CD8-positive, alpha-beta memory T cell (primary cell): ENCODE measurements at regions not wholly inside any gene's neighbourhood (a gene's known extent, or its start where the extent isn't known, plus 50 kb on each side); places are given as distances from the start of the nearest gene placed in this dataset.
A peak's percentile ranks its signal among the peaks of the same experiment; 100 is the strongest.
"Not testable (repeated sequence)": the region's sequence is repeated elsewhere in the genome, so short reads cannot be mapped to it uniquely, and the experiment has no call there.

Experiments
- CTCF ChIA-PET: fragments of 350-600 bp; sonication (Branson Sonifier 250); formaldehyde crosslinking; loops from one replicate; lab custom pipeline; 2021; ENCODE audit warnings: antibody characterized with exemption; lab: Charles Lee
- POLR2A ChIA-PET: fragments of 350-600 bp; sonication (Branson Sonifier 250); formaldehyde crosslinking; loops from one replicate; lab custom pipeline; 2021; ENCODE audit warnings: antibody characterized with exemption; lab: Charles Lee
- DNase-seq, 5 donors: peaks; one replicate each; pipeline versions ENCODE4 v3.0.0 to v3.0.0-alpha.2; 2020 to 2022; ENCODE audit warnings: mixed read lengths in 1 of 5
- H3K27ac ChIP-seq: one replicate; pipeline ENCODE4 v1.7.0; 2013; ENCODE audit warnings: low read depth, mild to moderate bottlenecking, low read length, moderate library complexity
- H3K27me3 ChIP-seq: 2 replicates; pipeline ENCODE4 v1.7.0; 2013; ENCODE audit warnings: low read length, mild to moderate bottlenecking; ENCODE audit not compliant: insufficient read depth, poor library complexity, severe bottlenecking
- H3K36me3 ChIP-seq: 2 replicates; pipeline ENCODE4 v1.7.0; 2013; ENCODE audit warnings: mild to moderate bottlenecking, low read length, moderate library complexity; ENCODE audit not compliant: insufficient read depth
- H3K4me1 ChIP-seq: 2 replicates; pipeline ENCODE4 v1.7.0; 2013; ENCODE audit warnings: mild to moderate bottlenecking, low read length, moderate library complexity; ENCODE audit not compliant: insufficient read depth
- H3K4me3 ChIP-seq: 2 replicates; pipeline ENCODE4 v1.7.0; 2013; ENCODE audit warnings: mild to moderate bottlenecking, low read length
- H3K9me3 ChIP-seq: 2 replicates; pipeline ENCODE4 v1.7.0; 2013; ENCODE audit warnings: mild to moderate bottlenecking, low read length
- H3K27ac Mint-ChIP-seq, 8 donors: one replicate each; pipeline ENCODE4 v1.8.0; 2020 to 2021; ENCODE audit warnings: mixed read lengths in 8 of 8, mild to moderate bottlenecking in 6 of 8, inconsistent platforms in 3 of 8, moderate library complexity in 3 of 8
- H3K27me3 Mint-ChIP-seq, 2 donors: one replicate each; pipeline ENCODE4 v1.8.0; 2020 to 2021; ENCODE audit warnings: mixed read lengths in 2 of 2, mild to moderate bottlenecking in 1 of 2, moderate library complexity in 1 of 2
- H3K36me3 Mint-ChIP-seq, 3 donors: one replicate each; pipeline ENCODE4 v1.8.0; 2020 to 2021; ENCODE audit warnings: mixed read lengths in 3 of 3, inconsistent platforms in 1 of 3, mild to moderate bottlenecking in 1 of 3
- H3K4me1 Mint-ChIP-seq, 3 donors: one replicate each; pipeline ENCODE4 v1.8.0; 2020 to 2021; ENCODE audit warnings: mixed read lengths in 3 of 3, inconsistent platforms in 1 of 3, mild to moderate bottlenecking in 1 of 3
- H3K4me3 Mint-ChIP-seq, 7 donors: one replicate each; pipeline ENCODE4 v1.8.0; 2020 to 2021; ENCODE audit warnings: mixed read lengths in 7 of 7, mild to moderate bottlenecking in 6 of 7, moderate library complexity in 4 of 7, inconsistent platforms in 2 of 7
- H3K9me3 Mint-ChIP-seq, 5 donors: one replicate each; pipeline ENCODE4 v1.8.0; 2020 to 2022; ENCODE audit warnings: mixed read lengths in 5 of 5, mild to moderate bottlenecking in 3 of 5, moderate library complexity in 2 of 5, inconsistent platforms in 1 of 5

- no peak for DNase-seq
- Mint-ChIP-seq H3K4me3 (no peak overlapping the region), H3K27ac (peak overlapping the region in 1 of 8 donors; percentile 58), H3K27me3 (no peaks in the 10 kb centered on the region), H3K36me3 (peaks cover 21 to 47% (median 24%) of the 10 kb centered on the region in 3 donors), H3K9me3 (no peaks in the 10 kb centered on the region), H3K4me1 (peaks cover 39 to 44% (median 40%) of the 10 kb centered on the region in 3 donors)
- Histone ChIP-seq H3K36me3 (peaks cover 9% of the 10 kb centered on the region), H3K4me1 (no peaks in the 10 kb centered on the region), H3K9me3 (no peaks in the 10 kb centered on the region), H3K27ac (no peak overlapping the region), H3K27me3 (no peaks in the 10 kb centered on the region), H3K4me3 (no peak overlapping the region)
- ChIA-PET POLR2A (no interaction called here), CTCF (no interaction called here)
Observed at GRCh38 chr6:11313207-11313606, 80.7 kb upstream of the NEDD9 start.

GRCh38 chr6:11311970-11312369 is 79.5 kb upstream of the NEDD9 start:
- no peaks in the 10 kb centered on the region for H3K27me3 Mint-ChIP-seq
- H3K4me3 Mint-ChIP-seq = no peak overlapping the region
- Histone ChIP-seq H3K9me3 (no peaks in the 10 kb centered on the region), H3K36me3 (peaks cover 6% of the 10 kb centered on the region), H3K27me3 (no peaks in the 10 kb centered on the region), H3K4me1 (no peaks in the 10 kb centered on the region), H3K4me3 (no peak overlapping the region), H3K27ac (no peak overlapping the region)
- H3K36me3 Mint-ChIP-seq = peaks cover 21 to 44% (median 21%) of the 10 kb centered on the region in 3 donors
- peaks cover 34 to 35% (median 34%) of the 10 kb centered on the region in 3 donors for H3K4me1 Mint-ChIP-seq
- no peaks in the 10 kb centered on the region for H3K9me3 Mint-ChIP-seq
- CTCF ChIA-PET = no interaction called here
- peak overlapping the region in 5 of 8 donors; percentile 8 to 87 (median 70) for H3K27ac Mint-ChIP-seq
- POLR2A ChIA-PET = no interaction called here
- no peak for DNase-seq

DNA sequence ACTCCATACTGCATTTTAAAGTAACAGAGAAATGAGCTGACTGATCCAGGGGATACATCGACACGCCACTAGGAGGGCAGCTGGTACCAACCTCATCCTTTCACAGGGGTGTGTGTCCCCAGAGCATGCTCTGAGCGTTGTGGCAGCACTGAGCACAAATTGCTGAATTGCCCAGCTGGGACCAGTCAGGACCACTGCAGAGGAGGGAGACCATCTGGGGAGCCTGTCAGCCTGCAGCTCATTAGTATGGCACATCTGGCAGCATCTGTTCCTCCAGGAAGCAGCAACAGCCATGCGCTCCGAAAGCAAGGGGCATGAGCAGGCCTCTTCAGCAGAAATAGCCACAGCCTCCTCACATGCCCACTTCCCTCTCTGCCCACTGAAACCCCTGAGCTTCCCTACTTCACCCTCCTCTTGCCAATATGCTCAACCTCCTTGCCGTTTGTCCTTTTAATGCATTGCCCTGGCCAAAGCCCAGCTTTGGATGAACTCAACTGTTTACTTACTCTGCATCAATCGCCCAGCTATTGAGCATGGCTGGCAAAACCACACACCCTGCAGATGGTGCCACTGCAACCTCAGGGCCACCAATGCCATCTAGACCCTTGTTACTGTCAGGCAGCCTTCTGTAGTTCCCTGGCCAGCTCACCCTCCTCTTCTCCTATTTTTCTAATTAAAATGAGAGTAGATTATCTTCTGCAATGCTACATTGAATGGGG is 77.6 kb upstream of the NEDD9 start:
- H3K4me3 Mint-ChIP-seq = no peak overlapping the region
- peaks cover 0 to under 1% (median 0%) of the 10 kb centered on the region in 5 donors for H3K9me3 Mint-ChIP-seq
- peaks cover 15% of the 10 kb centered on the region for H3K36me3 ChIP-seq
- H3K9me3 ChIP-seq = no peaks in the 10 kb centered on the region
- no peak overlapping the region for H3K4me3 ChIP-seq
- CTCF ChIA-PET = no interaction called here
- no peaks in the 10 kb centered on the region for H3K27me3 Mint-ChIP-seq
- H3K4me1 Mint-ChIP-seq = peaks cover 28 to 30% (median 29%) of the 10 kb centered on the region in 3 donors
- no peak for DNase-seq
- H3K27ac ChIP-seq = no peak overlapping the region
- H3K27ac Mint-ChIP-seq = peak overlapping the region in 2 of 8 donors; percentile 19 to 43
- H3K4me1 ChIP-seq = no peaks in the 10 kb centered on the region
- POLR2A ChIA-PET = no interaction called here
- H3K36me3 Mint-ChIP-seq = peaks cover 27 to 47% (median 31%) of the 10 kb centered on the region in 3 donors
- no peaks in the 10 kb centered on the region for H3K27me3 ChIP-seq

GRCh38 chr6:11307226-11307625 is 74.8 kb upstream of the NEDD9 start:
- Histone ChIP-seq H3K27me3 (no peaks in the 10 kb centered on the region), H3K4me1 (no peaks in the 10 kb centered on the region), H3K9me3 (no peaks in the 10 kb centered on the region), H3K27ac (no peak overlapping the region), H3K36me3 (peaks cover 14% of the 10 kb centered on the region), H3K4me3 (no peak overlapping the region)
- ChIA-PET CTCF (interaction anchor here (1.3 kb wide), 1 partner anchor 188 kb away, joined by 3 read pairs; no protein-coding TSS in a partner anchor), POLR2A (no interaction called here)
- Mint-ChIP-seq H3K27me3 (no peaks in the 10 kb centered on the region), H3K27ac (peak overlapping the region in 4 of 8 donors; percentile 20 to 41 (median 32)), H3K36me3 (peaks cover 39 to 64% (median 50%) of the 10 kb centered on the region in 3 donors), H3K4me1 (peaks cover 33 to 43% (median 41%) of the 10 kb centered on the region in 3 donors), H3K9me3 (peaks cover 0 to 7% (median 0%) of the 10 kb centered on the region in 5 donors), H3K4me3 (no peak overlapping the region)
- no peak for DNase-seq

- H3K27me3 ChIP-seq = no peaks in the 10 kb centered on the region
- no peaks in the 10 kb centered on the region for H3K9me3 ChIP-seq
- Mint-ChIP-seq H3K4me1 (peaks cover 38 to 50% (median 48%) of the 10 kb centered on the region in 3 donors), H3K4me3 (no peak overlapping the region), H3K27me3 (no peaks in the 10 kb centered on the region), H3K27ac (no peak overlapping the region), H3K9me3 (peaks cover 0 to 12% (median 5%) of the 10 kb centered on the region in 5 donors), H3K36me3 (peaks cover 47 to 74% (median 71%) of the 10 kb centered on the region in 3 donors)
- POLR2A ChIA-PET = no interaction called here
- CTCF ChIA-PET = no interaction called here
- H3K4me1 ChIP-seq = no peaks in the 10 kb centered on the region
- no peak for DNase-seq
- H3K36me3 ChIP-seq = peaks cover 14% of the 10 kb centered on the region
- no peak overlapping the region for H3K4me3 ChIP-seq
- no peak overlapping the region for H3K27ac ChIP-seq
Observed at GRCh38 chr6:11304946-11305345, 72.5 kb upstream of the NEDD9 start.

GRCh38 chr6:11299876-11300428 is 67.5 kb upstream of the NEDD9 start:
- POLR2A ChIA-PET, H3K9me3 ChIP-seq, H3K27me3 Mint-ChIP-seq, H3K36me3 ChIP-seq, H3K27ac ChIP-seq, H3K4me3 ChIP-seq, DNase-seq, CTCF ChIA-PET, H3K27me3 ChIP-seq, H3K4me1 ChIP-seq: not testable (repeated sequence)
- H3K4me1 Mint-ChIP-seq = peaks cover 54 to 63% (median 63%) of the 10 kb centered on the region in 3 donors
- peaks cover 0 to 12% (median 5%) of the 10 kb centered on the region in 5 donors for H3K9me3 Mint-ChIP-seq
- H3K36me3 Mint-ChIP-seq = peaks cover 53 to 83% (median 66%) of the 10 kb centered on the region in 3 donors
- H3K4me3 Mint-ChIP-seq = peak overlapping the region in 5 of 7 donors; percentile 32 to 52 (median 41)
- H3K27ac Mint-ChIP-seq = peak overlapping the region; percentile 0 to 88 (median 72)

GRCh38 chr6:11299421-11299784 is 66.9 kb upstream of the NEDD9 start:
- H3K4me1 ChIP-seq, H3K4me3 ChIP-seq, DNase-seq, POLR2A ChIA-PET, CTCF ChIA-PET, H3K36me3 ChIP-seq, H3K27ac ChIP-seq, H3K9me3 ChIP-seq, H3K27me3 ChIP-seq, H3K27me3 Mint-ChIP-seq: not testable (repeated sequence)
- Mint-ChIP-seq H3K36me3 (peaks cover 51 to 81% (median 66%) of the 10 kb centered on the region in 3 donors), H3K9me3 (peaks cover 0 to 12% (median 5%) of the 10 kb centered on the region in 5 donors), H3K27ac (peak overlapping the region; percentile 0 to 84 (median 64)), H3K4me1 (peaks cover 55 to 67% (median 64%) of the 10 kb centered on the region in 3 donors), H3K4me3 (peak overlapping the region in 4 of 7 donors; percentile 32 to 57 (median 46))
